ACC112 (cell line): ENCODE measurements at regions not wholly inside any gene's neighbourhood (a gene's known extent, or its start where the extent isn't known, plus 50 kb on each side); places are given as distances from the start of the nearest gene placed in this dataset.

Experiments used
- H2AFZ ChIP-seq: fragments of 200-600 bp; sonication (generic); one replicate; pipeline ENCODE4 v1.6.0; 2017; ENCODE audit warnings: antibody characterized with exemption, low read length; ENCODE audit not compliant: unreplicated experiment
- H3K27ac ChIP-seq: fragments of 200-600 bp; sonication (generic); 2 replicates; pipeline ENCODE4 v1.5.1; 2014; ENCODE audit warnings: low read depth, mild to moderate bottlenecking, antibody characterized with exemption, low read length, moderate library complexity
- H3K27me3 ChIP-seq: fragments of 200-600 bp; sonication (generic); 2 replicates; pipeline ENCODE4 v1.6.1; 2014; ENCODE audit warnings: mild to moderate bottlenecking, antibody characterized with exemption, low read length, moderate library complexity, mixed read lengths; ENCODE audit not compliant: insufficient read depth
- H3K36me3 ChIP-seq: fragments of 200-600 bp; sonication (generic); 2 replicates; pipeline ENCODE4 v1.6.1; 2016; ENCODE audit warnings: mild to moderate bottlenecking, antibody characterized with exemption, low read length, moderate library complexity, mixed read lengths; ENCODE audit not compliant: insufficient read depth
- H3K4me1 ChIP-seq: fragments of 200-600 bp; sonication (generic); one replicate; pipeline ENCODE4 v1.6.1; 2016; ENCODE audit warnings: low read length, mixed read lengths; ENCODE audit not compliant: insufficient read depth, unreplicated experiment, control insufficient read depth
- H3K4me3 ChIP-seq: fragments of 200-600 bp; sonication (generic); 2 replicates; pipeline ENCODE4 v1.5.1; 2014; ENCODE audit warnings: mild to moderate bottlenecking, low read depth, low read length
- H3K79me2 ChIP-seq: fragments of 200-600 bp; sonication (generic); one replicate; pipeline ENCODE4 v1.6.0; 2016; ENCODE audit warnings: low read length; ENCODE audit not compliant: control insufficient read depth, unreplicated experiment, insufficient read depth

GRCh38 chr22:48779661-48780596, 1047.7 kb downstream of the BRD1 start:
- Histone ChIP-seq H3K27me3 (no peaks in the 10 kb centered on the region), H3K4me1 (no peaks in the 10 kb centered on the region), H2AFZ (no peak overlapping the region), H3K79me2 (no peaks in the 10 kb centered on the region), H3K27ac (no peak overlapping the region), H3K4me3 (no peak overlapping the region), H3K36me3 (no peaks in the 10 kb centered on the region)

- Histone ChIP-seq H3K27ac (no peak overlapping the region), H3K36me3 (no peaks in the 10 kb centered on the region), H3K79me2 (no peaks in the 10 kb centered on the region), H2AFZ (no peak overlapping the region), H3K4me3 (no peak overlapping the region), H3K27me3 (no peaks in the 10 kb centered on the region), H3K4me1 (no peaks in the 10 kb centered on the region)
Measured at GRCh38 chr22:48779211-48779643, 1048.4 kb downstream of the BRD1 start.

DNA sequence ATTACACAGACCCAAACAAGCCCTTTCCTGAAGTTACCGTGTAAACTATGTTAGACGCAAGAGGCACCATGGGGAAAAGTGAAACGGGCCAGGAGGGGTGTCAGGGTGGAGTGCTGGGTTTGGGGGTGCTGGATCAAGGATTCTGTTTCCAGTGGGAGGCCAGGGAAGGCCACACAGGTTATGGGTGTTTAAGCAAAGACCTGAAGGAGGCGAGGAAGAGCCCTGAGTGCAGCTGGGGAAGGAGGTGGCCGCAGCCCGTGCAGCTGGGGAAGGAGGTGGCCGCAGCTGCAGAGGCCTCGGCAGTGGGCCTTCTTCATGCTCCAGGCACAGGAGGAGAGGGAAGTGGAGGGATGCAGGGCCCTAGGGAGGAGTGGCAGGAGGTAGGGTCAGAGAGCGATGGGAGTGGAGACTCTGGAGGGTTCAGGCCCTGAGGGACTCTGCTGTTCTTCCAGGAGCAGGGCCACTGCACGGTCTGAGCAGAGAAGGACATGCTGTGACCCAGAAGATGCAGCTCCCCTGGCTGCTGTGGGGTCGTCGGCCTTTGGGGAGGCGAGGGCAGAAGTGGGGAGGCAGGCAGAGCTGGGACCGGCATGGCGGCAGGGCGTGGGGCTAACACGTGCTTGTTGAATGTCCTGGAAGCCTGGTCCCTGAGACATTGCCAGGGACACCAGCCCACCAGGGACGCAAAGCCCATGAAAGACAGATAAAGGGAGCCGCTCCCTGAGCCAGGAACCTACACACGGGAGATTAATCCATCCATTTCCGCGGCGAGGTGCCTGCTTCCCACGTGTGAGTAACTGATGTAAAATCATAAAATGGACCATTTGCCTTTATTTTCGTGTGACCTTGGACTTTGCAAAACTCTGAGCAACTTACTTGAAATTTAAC, 1049.1 kb downstream of the BRD1 start:
- no peak overlapping the region for H3K27ac ChIP-seq
- H3K4me3 ChIP-seq = no peak overlapping the region
- no peak overlapping the region for H2AFZ ChIP-seq
- H3K27me3 ChIP-seq = no peaks in the 10 kb centered on the region
- H3K36me3 ChIP-seq = no peaks in the 10 kb centered on the region
- H3K79me2 ChIP-seq = no peaks in the 10 kb centered on the region
- no peaks in the 10 kb centered on the region for H3K4me1 ChIP-seq

- H3K79me2 ChIP-seq = no peaks in the 10 kb centered on the region
- H3K36me3 ChIP-seq = no peaks in the 10 kb centered on the region
- no peak overlapping the region for H3K4me3 ChIP-seq
- H3K4me1 ChIP-seq = no peaks in the 10 kb centered on the region
- H2AFZ ChIP-seq = no peak overlapping the region
- no peak overlapping the region for H3K27ac ChIP-seq
- H3K27me3 ChIP-seq = no peaks in the 10 kb centered on the region
Measured at GRCh38 chr22:48772286-48772907, 1055.3 kb downstream of the BRD1 start.

DNA sequence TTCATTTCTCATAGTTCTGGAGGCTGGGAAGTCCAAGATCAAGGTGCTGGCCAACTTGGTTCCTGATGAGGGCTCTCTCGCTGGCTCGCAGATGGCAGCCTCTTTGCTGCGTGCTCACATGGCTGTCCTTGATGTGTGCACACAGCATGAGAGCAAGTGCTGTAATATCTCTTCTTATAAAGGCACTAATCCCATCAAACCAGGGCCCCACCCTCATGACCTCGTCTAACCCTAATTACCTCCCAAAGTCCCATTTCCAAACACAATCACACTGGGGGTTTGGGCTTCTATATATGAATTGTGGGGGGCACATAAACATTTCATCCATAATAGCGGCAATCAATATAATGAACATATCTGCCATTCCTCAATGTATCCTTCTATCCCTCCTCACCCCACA, 1062.1 kb downstream of the BRD1 start:
- no peaks in the 10 kb centered on the region for H3K79me2 ChIP-seq
- H3K27me3 ChIP-seq = no peaks in the 10 kb centered on the region
- no peak overlapping the region for H2AFZ ChIP-seq
- no peak overlapping the region for H3K27ac ChIP-seq
- H3K4me1 ChIP-seq = no peaks in the 10 kb centered on the region
- no peak overlapping the region for H3K4me3 ChIP-seq
- no peaks in the 10 kb centered on the region for H3K36me3 ChIP-seq

- Histone ChIP-seq H3K27ac (no peak overlapping the region), H3K36me3 (no peaks in the 10 kb centered on the region), H3K27me3 (no peaks in the 10 kb centered on the region), H3K79me2 (no peaks in the 10 kb centered on the region), H2AFZ (no peak overlapping the region), H3K4me3 (no peak overlapping the region), H3K4me1 (no peaks in the 10 kb centered on the region)
Measured at GRCh38 chr22:48761546-48761945, 1066.1 kb downstream of the BRD1 start.

- H3K4me1 ChIP-seq = no peaks in the 10 kb centered on the region
- H3K27me3 ChIP-seq = no peaks in the 10 kb centered on the region
- H3K27ac ChIP-seq = no peak overlapping the region
- H3K4me3 ChIP-seq = no peak overlapping the region
- no peaks in the 10 kb centered on the region for H3K36me3 ChIP-seq
- H2AFZ ChIP-seq = no peak overlapping the region
- no peaks in the 10 kb centered on the region for H3K79me2 ChIP-seq
Measured at GRCh38 chr22:48760481-48761390, 1066.9 kb downstream of the BRD1 start.

DNA sequence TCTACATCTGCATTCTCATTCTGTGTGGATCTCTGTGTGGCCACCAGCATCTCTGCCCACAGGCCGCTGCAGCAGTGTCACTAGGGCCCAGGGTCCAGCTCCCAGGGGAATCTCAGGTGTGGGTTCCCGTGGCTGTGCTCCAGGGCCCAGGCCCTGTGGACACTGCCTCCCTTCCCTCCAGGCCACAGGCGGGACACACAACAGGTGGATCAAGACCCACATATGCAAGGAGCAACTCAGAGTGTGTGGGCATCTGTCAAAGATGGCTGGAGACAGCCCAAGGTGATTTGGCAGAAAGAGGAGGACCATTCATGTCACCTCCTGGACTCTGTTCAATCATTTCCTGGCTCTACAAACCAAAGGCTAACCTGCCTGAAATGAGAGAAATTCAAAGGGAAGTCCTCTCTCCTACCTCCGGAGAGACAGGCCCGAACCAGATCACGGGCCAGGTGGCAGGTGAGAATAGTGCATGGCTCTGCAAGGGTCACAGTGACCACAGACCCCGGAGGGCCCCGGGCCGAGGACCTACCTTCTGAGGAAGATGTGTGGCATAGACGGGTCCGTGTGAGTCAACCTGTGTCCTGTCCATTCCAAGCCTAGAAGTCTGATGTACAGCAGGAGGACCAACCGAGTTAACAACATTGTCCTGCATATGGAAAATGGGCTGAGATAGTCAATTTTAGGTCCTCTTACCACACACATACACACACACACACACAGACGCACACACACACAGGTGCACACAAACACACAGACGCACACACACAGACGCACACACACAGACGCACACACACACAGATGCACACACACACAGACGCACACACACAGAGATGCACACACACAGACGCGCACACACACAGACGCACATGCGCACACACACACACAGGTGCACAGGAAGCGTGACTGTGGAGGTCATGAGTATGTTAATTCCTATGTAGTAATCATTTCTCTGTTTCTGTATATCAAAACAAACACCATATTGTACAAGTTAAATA, 1068.5 kb downstream of the BRD1 start:
- no peak overlapping the region for H2AFZ ChIP-seq
- H3K27me3 ChIP-seq = no peaks in the 10 kb centered on the region
- H3K79me2 ChIP-seq = no peaks in the 10 kb centered on the region
- no peaks in the 10 kb centered on the region for H3K4me1 ChIP-seq
- no peak overlapping the region for H3K4me3 ChIP-seq
- H3K36me3 ChIP-seq = no peaks in the 10 kb centered on the region
- H3K27ac ChIP-seq = no peak overlapping the region

GRCh38 chr22:48757985-48758561, 1069.6 kb downstream of the BRD1 start:
- Histone ChIP-seq H3K36me3 (no peaks in the 10 kb centered on the region), H2AFZ (no peak overlapping the region), H3K4me1 (no peaks in the 10 kb centered on the region), H3K79me2 (no peaks in the 10 kb centered on the region), H3K4me3 (no peak overlapping the region), H3K27me3 (no peaks in the 10 kb centered on the region), H3K27ac (no peak overlapping the region)
